GM23338 (cell line): ENCODE measurements at regions not wholly inside any gene's neighbourhood (a gene's known extent, or its start where the extent isn't known, plus 50 kb on each side); places are given as distances from the start of the nearest gene placed in this dataset.

Source experiments
- ATAC-seq: fragments of 200-7000 bp; cut with Tn5 transposase; 3 replicates; pipeline ENCODE4 v1.9.1; 2020
- DNase-seq: peaks from one replicate; pipeline ENCODE4 v3.0.0-alpha.2; 2015; ENCODE audit warnings: low spot score
- H2AFZ ChIP-seq: fragments of 200-600 bp; sonication (generic); 2 replicates; pipeline ENCODE4 v1.8.0; 2016; ENCODE audit warnings: antibody characterized with exemption, mild to moderate bottlenecking, moderate library complexity
- H3F3A ChIP-seq: fragments of 200-600 bp; sonication (generic); replicated peaks from 2 replicates; pipeline ENCODE4 v1.8.0; 2017; ENCODE audit warnings: antibody characterized with exemption, mixed run types, low read depth
- H3K27ac ChIP-seq: fragments of 200-600 bp; sonication (generic); 2 replicates; pipeline ENCODE4 v1.6.1; 2016; ENCODE audit warnings: low read depth
- H3K27me3 ChIP-seq: fragments of 200-600 bp; sonication (generic); 2 replicates; pipeline ENCODE4 v1.8.0; 2016; ENCODE audit warnings: mild to moderate bottlenecking, mixed run types, moderate library complexity; ENCODE audit not compliant: insufficient read depth
- H3K36me3 ChIP-seq: fragments of 200-600 bp; sonication (generic); 2 replicates; pipeline ENCODE4 v1.8.0; 2016; ENCODE audit warnings: mild to moderate bottlenecking; ENCODE audit not compliant: insufficient read depth
- H3K4me1 ChIP-seq: fragments of 200-600 bp; sonication (generic); 2 replicates; pipeline ENCODE4 v1.8.0; 2016; ENCODE audit warnings: mild to moderate bottlenecking, moderate library complexity; ENCODE audit not compliant: insufficient read depth
- H3K4me2 ChIP-seq: fragments of 200-600 bp; sonication (generic); 2 replicates; pipeline ENCODE4 v1.7.1; 2017; ENCODE audit warnings: mixed run types
- H3K4me3 ChIP-seq: fragments of 200-600 bp; sonication (generic); 2 replicates; pipeline ENCODE4 v1.6.1; 2016; ENCODE audit warnings: mixed run types
- H3K79me2 ChIP-seq: fragments of 200-600 bp; sonication (generic); replicated peaks from 2 replicates; pipeline ENCODE4 v1.8.0; 2017; ENCODE audit warnings: mild to moderate bottlenecking; ENCODE audit not compliant: insufficient read depth
- H3K9me2 ChIP-seq: fragments of 200-600 bp; sonication (generic); 2 replicates; pipeline ENCODE4 v1.8.0; 2017; ENCODE audit not compliant: insufficient read depth
- H4K20me1 ChIP-seq: fragments of 200-600 bp; sonication (generic); replicated peaks from 2 replicates; pipeline ENCODE4 v1.8.0; 2017; ENCODE audit warnings: mild to moderate bottlenecking; ENCODE audit not compliant: insufficient read depth
- H3K27ac Mint-ChIP-seq: 2 replicates; pipeline ENCODE4 v1.8.0; 2020; ENCODE audit warnings: inconsistent platforms, mild to moderate bottlenecking, moderate library complexity, mixed read lengths
- H3K27me3 Mint-ChIP-seq: 3 replicates; pipeline ENCODE4 v1.8.0; 2022; ENCODE audit warnings: low read depth, mild to moderate bottlenecking, moderate library complexity, mixed read lengths, inconsistent platforms; ENCODE audit not compliant: insufficient read depth, poor library complexity
- H3K36me3 Mint-ChIP-seq: 3 replicates; pipeline ENCODE4 v1.8.0; 2021; ENCODE audit warnings: low read depth, mild to moderate bottlenecking, inconsistent platforms, moderate library complexity, mixed read lengths
- H3K4me1 Mint-ChIP-seq: 3 replicates; pipeline ENCODE4 v1.8.0; 2020; ENCODE audit warnings: mild to moderate bottlenecking, inconsistent platforms, mixed read lengths
- H3K4me3 Mint-ChIP-seq: 3 replicates; pipeline ENCODE4 v1.8.0; 2021; ENCODE audit warnings: moderate library complexity, mild to moderate bottlenecking, inconsistent platforms, mixed read lengths
- H3K9me3 Mint-ChIP-seq: 3 replicates; pipeline ENCODE4 v1.8.0; 2020; ENCODE audit warnings: moderate library complexity, mild to moderate bottlenecking, inconsistent platforms, mixed read lengths
- NANOG ChIP-seq: IDR thresholded peaks from 2 replicates; pipeline ENCODE4 v1.6.1; 2016; ENCODE audit warnings: antibody characterized with exemption, borderline replicate concordance
- REST ChIP-seq: IDR thresholded peaks from one replicate; pipeline ENCODE4 v1.6.1; 2018; ENCODE audit warnings: antibody characterized with exemption; ENCODE audit not compliant: unreplicated experiment
- TF ChIP-seq, protein P1 (sequence below): fragments of 250-450 bp; sonication (Bioruptor Pico); IDR thresholded peaks from 2 replicates; pipeline ENCODE4 v1.5.0; 2020; ENCODE audit warnings: mild to moderate bottlenecking, moderate library complexity

- H3K79me2 ChIP-seq, result no peaks in the 10 kb centered on the region
- ATAC-seq (no peak), DNase-seq (no peak)
- H2AFZ ChIP-seq, result no peak overlapping the region
- H3K4me2 ChIP-seq, result no peak overlapping the region
- Mint-ChIP-seq H3K9me3 (peaks cover 28% of the 10 kb centered on the region), H3K4me3 (no peak overlapping the region), H3K4me1 (no peaks in the 10 kb centered on the region), H3K27ac (no peak overlapping the region), H3K36me3 (peaks cover 15% of the 10 kb centered on the region), H3K27me3 (peaks cover 2% of the 10 kb centered on the region)
- H3K4me3 ChIP-seq, result no peak overlapping the region
- H3K4me1 ChIP-seq, result no peaks in the 10 kb centered on the region
- H3F3A ChIP-seq, result no peaks in the 10 kb centered on the region
- H3K9me2 ChIP-seq, result 0 out of 2 replicates have a peak, but pooled peaks cover 8% of the 10 kb centered on the region
- no peaks in the 10 kb centered on the region for H3K27me3 ChIP-seq
- 0 out of 2 replicates have a peak, but pooled peaks cover 5% of the 10 kb centered on the region for H3K36me3 ChIP-seq
- H4K20me1 ChIP-seq, result no peaks in the 10 kb centered on the region
- TF ChIP-seq NANOG, result no peak
- no peak for TF ChIP-seq REST
- TF ChIP-seq, protein P1, sequence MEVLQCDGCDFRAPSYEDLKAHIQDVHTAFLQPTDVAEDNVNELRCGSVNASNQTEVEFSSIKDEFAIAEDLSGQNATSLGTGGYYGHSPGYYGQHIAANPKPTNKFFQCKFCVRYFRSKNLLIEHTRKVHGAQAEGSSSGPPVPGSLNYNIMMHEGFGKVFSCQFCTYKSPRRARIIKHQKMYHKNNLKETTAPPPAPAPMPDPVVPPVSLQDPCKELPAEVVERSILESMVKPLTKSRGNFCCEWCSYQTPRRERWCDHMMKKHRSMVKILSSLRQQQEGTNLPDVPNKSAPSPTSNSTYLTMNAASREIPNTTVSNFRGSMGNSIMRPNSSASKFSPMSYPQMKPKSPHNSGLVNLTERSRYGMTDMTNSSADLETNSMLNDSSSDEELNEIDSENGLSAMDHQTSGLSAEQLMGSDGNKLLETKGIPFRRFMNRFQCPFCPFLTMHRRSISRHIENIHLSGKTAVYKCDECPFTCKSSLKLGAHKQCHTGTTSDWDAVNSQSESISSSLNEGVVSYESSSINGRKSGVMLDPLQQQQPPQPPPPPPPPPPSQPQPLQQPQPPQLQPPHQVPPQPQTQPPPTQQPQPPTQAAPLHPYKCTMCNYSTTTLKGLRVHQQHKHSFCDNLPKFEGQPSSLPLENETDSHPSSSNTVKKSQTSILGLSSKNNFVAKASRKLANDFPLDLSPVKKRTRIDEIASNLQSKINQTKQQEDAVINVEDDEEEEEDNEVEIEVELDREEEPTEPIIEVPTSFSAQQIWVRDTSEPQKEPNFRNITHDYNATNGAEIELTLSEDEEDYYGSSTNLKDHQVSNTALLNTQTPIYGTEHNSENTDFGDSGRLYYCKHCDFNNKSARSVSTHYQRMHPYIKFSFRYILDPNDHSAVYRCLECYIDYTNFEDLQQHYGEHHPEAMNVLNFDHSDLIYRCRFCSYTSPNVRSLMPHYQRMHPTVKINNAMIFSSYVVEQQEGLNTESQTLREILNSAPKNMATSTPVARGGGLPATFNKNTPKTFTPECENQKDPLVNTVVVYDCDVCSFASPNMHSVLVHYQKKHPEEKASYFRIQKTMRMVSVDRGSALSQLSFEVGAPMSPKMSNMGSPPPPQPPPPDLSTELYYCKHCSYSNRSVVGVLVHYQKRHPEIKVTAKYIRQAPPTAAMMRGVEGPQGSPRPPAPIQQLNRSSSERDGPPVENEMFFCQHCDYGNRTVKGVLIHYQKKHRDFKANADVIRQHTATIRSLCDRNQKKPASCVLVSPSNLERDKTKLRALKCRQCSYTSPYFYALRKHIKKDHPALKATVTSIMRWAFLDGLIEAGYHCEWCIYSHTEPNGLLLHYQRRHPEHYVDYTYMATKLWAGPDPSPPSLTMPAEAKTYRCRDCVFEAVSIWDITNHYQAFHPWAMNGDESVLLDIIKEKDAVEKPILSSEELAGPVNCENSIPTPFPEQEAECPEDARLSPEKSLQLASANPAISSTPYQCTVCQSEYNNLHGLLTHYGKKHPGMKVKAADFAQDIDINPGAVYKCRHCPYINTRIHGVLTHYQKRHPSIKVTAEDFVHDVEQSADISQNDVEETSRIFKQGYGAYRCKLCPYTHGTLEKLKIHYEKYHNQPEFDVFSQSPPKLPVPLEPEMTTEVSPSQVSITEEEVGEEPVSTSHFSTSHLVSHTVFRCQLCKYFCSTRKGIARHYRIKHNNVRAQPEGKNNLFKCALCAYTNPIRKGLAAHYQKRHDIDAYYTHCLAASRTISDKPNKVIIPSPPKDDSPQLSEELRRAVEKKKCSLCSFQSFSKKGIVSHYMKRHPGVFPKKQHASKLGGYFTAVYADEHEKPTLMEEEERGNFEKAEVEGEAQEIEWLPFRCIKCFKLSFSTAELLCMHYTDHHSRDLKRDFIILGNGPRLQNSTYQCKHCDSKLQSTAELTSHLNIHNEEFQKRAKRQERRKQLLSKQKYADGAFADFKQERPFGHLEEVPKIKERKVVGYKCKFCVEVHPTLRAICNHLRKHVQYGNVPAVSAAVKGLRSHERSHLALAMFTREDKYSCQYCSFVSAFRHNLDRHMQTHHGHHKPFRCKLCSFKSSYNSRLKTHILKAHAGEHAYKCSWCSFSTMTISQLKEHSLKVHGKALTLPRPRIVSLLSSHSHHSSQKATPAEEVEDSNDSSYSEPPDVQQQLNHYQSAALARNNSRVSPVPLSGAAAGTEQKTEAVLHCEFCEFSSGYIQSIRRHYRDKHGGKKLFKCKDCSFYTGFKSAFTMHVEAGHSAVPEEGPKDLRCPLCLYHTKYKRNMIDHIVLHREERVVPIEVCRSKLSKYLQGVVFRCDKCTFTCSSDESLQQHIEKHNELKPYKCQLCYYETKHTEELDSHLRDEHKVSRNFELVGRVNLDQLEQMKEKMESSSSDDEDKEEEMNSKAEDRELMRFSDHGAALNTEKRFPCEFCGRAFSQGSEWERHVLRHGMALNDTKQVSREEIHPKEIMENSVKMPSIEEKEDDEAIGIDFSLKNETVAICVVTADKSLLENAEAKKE (CRISPR knock-in tag), result no peak
- H3K27ac ChIP-seq, result no peak overlapping the region
Measured at GRCh38 chr10:44157574-44157973, 227.3 kb downstream of the CXCL12 start.
